ENCODE measurements at regions not wholly inside any gene's neighbourhood (a gene's known extent, or its start where the extent isn't known, plus 50 kb on each side); places are given as distances from the start of the nearest gene placed in this dataset.

GRCh38 chr5:1651971-1652872 is 128.5 kb upstream of the LPCAT1 start:
- Histone ChIP-seq H3K4me1 (peaks cover 6 to 22% (median 15%) of the 10 kb centered on the region in 6 donors), H3K27me3 (replicated peaks in 1 of 7) (peaks cover 0 to 82% (median 31%) of the 10 kb centered on the region in 7 donors), H3K36me3 (no peaks in the 10 kb centered on the region), H3K4me3 (no peak overlapping the region), H3K27ac (no peak overlapping the region), H3K9me3 (no peaks in the 10 kb centered on the region)
- no peak for TF ChIP-seq POLR2A (IDR thresholded peaks at IDR 0.05)
- TF ChIP-seq, protein P1, sequence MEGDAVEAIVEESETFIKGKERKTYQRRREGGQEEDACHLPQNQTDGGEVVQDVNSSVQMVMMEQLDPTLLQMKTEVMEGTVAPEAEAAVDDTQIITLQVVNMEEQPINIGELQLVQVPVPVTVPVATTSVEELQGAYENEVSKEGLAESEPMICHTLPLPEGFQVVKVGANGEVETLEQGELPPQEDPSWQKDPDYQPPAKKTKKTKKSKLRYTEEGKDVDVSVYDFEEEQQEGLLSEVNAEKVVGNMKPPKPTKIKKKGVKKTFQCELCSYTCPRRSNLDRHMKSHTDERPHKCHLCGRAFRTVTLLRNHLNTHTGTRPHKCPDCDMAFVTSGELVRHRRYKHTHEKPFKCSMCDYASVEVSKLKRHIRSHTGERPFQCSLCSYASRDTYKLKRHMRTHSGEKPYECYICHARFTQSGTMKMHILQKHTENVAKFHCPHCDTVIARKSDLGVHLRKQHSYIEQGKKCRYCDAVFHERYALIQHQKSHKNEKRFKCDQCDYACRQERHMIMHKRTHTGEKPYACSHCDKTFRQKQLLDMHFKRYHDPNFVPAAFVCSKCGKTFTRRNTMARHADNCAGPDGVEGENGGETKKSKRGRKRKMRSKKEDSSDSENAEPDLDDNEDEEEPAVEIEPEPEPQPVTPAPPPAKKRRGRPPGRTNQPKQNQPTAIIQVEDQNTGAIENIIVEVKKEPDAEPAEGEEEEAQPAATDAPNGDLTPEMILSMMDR (IDR thresholded peaks at IDR 0.05 in 8 of 11, conservative IDR thresholded peaks at IDR 0.05 in 3 of 11): no peak
- no peak for TF ChIP-seq POLR2AphosphoS5 (IDR thresholded peaks at IDR 0.05)
- DNase-seq: no peak
- intact Hi-C loops (cut with DNase I; ENCODE audit: low total_unique reads): loop anchor here (10.0 kb wide), 1 partner anchor 727 kb away; no protein-coding TSS in a partner anchor
- 52 to 76% (median 55%) methylated on average over 13 of the region's 13 CpGs for WGBS, 5 donors

DNA sequence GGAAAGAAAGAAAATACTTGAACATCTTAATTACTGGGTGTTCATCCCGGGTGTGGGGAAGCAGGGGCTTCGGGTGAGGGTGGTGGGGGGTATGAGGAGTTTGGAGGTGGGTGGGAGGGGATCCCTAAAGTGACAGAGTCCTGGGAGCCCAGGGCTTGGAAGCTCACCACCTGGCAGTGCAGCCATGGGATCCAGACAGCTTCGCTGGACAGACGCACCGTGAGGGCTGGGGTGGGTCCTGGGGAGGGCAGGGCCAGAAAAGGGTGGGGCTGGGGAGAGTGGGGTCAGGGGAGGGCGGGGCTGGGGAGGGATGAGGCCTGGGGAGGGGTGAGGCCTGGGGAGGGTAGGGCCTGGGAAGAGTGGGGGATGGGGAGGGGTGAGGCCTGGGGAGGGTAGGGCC is 127.5 kb upstream of the LPCAT1 start:
- TF ChIP-seq, protein P1 (IDR thresholded peaks at IDR 0.05 in 8 of 11, conservative IDR thresholded peaks at IDR 0.05 in 3 of 11): no peak
- TF ChIP-seq POLR2A (IDR thresholded peaks at IDR 0.05): no peak
- no peak for TF ChIP-seq POLR2AphosphoS5 (IDR thresholded peaks at IDR 0.05)
- no peak for DNase-seq
- 67 to 81% (median 71%) methylated on average over 5 to 6 of the region's 6 CpGs for WGBS, 5 donors
- peaks cover 0 to 73% (median 31%) of the 10 kb centered on the region in 7 donors for H3K27me3 ChIP-seq (replicated peaks in 1 of 7)
- peaks cover 6 to 22% (median 15%) of the 10 kb centered on the region in 6 donors for H3K4me1 ChIP-seq
- no peak overlapping the region for H3K4me3 ChIP-seq
- intact Hi-C loops (cut with DNase I; ENCODE audit: low total_unique reads): loop anchor here (10.0 kb wide), 1 partner anchor 726 kb away; no protein-coding TSS in a partner anchor
- H3K9me3 ChIP-seq: no peaks in the 10 kb centered on the region
- H3K36me3 ChIP-seq: no peaks in the 10 kb centered on the region
- H3K27ac ChIP-seq: no peak overlapping the region

- Histone ChIP-seq H3K9me3 (no peaks in the 10 kb centered on the region), H3K27ac (no peak overlapping the region), H3K4me1 (peaks cover 11 to 29% (median 23%) of the 10 kb centered on the region in 6 donors), H3K27me3 (replicated peaks in 1 of 7) (peaks cover 0 to 65% (median 30%) of the 10 kb centered on the region in 7 donors), H3K4me3 (no peak overlapping the region), H3K36me3 (no peaks in the 10 kb centered on the region)
- 78 to 87% (median 82%) methylated on average over 4 of the region's 4 CpGs for WGBS, 5 donors
- no peak for TF ChIP-seq POLR2AphosphoS5 (IDR thresholded peaks at IDR 0.05)
- TF ChIP-seq, protein P1 (IDR thresholded peaks at IDR 0.05 in 8 of 11, conservative IDR thresholded peaks at IDR 0.05 in 3 of 11): no peak
- no peak for TF ChIP-seq POLR2A (IDR thresholded peaks at IDR 0.05)
- DNase-seq: no peak
- intact Hi-C loops (cut with DNase I; ENCODE audit: low total_unique reads): loop anchor here (10.0 kb wide), 1 partner anchor 265 kb away; no protein-coding TSS in a partner anchor
These were observed 125.8 kb upstream of the LPCAT1 start for GRCh38 chr5:1649554-1649953.

- H3K4me1 ChIP-seq: peaks cover 7 to 27% (median 18%) of the 10 kb centered on the region in 6 donors
- H3K4me3 ChIP-seq: no peak overlapping the region
- TF ChIP-seq POLR2AphosphoS5 (IDR thresholded peaks at IDR 0.05) (no peak), POLR2A (IDR thresholded peaks at IDR 0.05) (no peak)
- TF ChIP-seq, protein P1 (IDR thresholded peaks at IDR 0.05 in 8 of 11, conservative IDR thresholded peaks at IDR 0.05 in 3 of 11): no peak
- peaks cover 0 to 64% (median 30%) of the 10 kb centered on the region in 7 donors for H3K27me3 ChIP-seq (replicated peaks in 1 of 7)
- no peaks in the 10 kb centered on the region for H3K9me3 ChIP-seq
- H3K27ac ChIP-seq: no peak overlapping the region
- no peak for DNase-seq
- intact Hi-C loops (cut with DNase I; ENCODE audit: low total_unique reads): loop anchor here (10.0 kb wide), 1 partner anchor 264 kb away; no protein-coding TSS in a partner anchor
- WGBS, 5 donors: 51 to 65% (median 63%) methylated on average over 4 of the region's 4 CpGs
- no peaks in the 10 kb centered on the region for H3K36me3 ChIP-seq
These were observed 125.0 kb upstream of the LPCAT1 start for GRCh38 chr5:1648806-1649205.

Data from spleen (tissue), 11 donors.